ENCODE measurements at regions not wholly inside any gene's neighbourhood (a gene's known extent, or its start where the extent isn't known, plus 50 kb on each side); places are given as distances from the start of the nearest gene placed in this dataset.

GRCh38 chr4:66959207-66959606 is 586.1 kb downstream of the CENPC start:
- TF ChIP-seq EP300 (IDR thresholded peaks at IDR 0.05; ENCODE audit: low read depth in 2 of 2, low read length in 2 of 2) (no peak), EP300 (CRISPR knock-in tag; IDR thresholded peaks at IDR 0.05; ENCODE audit: borderline replicate concordance) (no peak), HMG20B (CRISPR knock-in tag; conservative IDR thresholded peaks at IDR 0.05) (no peak), GATA4 (IDR thresholded peaks at IDR 0.05; ENCODE audit: borderline replicate concordance, low read depth) (no peak), CREM (IDR thresholded peaks at IDR 0.05) (no peak), CREM (CRISPR knock-in tag; IDR thresholded peaks at IDR 0.05) (no peak)
- TF ChIP-seq, protein P1, sequence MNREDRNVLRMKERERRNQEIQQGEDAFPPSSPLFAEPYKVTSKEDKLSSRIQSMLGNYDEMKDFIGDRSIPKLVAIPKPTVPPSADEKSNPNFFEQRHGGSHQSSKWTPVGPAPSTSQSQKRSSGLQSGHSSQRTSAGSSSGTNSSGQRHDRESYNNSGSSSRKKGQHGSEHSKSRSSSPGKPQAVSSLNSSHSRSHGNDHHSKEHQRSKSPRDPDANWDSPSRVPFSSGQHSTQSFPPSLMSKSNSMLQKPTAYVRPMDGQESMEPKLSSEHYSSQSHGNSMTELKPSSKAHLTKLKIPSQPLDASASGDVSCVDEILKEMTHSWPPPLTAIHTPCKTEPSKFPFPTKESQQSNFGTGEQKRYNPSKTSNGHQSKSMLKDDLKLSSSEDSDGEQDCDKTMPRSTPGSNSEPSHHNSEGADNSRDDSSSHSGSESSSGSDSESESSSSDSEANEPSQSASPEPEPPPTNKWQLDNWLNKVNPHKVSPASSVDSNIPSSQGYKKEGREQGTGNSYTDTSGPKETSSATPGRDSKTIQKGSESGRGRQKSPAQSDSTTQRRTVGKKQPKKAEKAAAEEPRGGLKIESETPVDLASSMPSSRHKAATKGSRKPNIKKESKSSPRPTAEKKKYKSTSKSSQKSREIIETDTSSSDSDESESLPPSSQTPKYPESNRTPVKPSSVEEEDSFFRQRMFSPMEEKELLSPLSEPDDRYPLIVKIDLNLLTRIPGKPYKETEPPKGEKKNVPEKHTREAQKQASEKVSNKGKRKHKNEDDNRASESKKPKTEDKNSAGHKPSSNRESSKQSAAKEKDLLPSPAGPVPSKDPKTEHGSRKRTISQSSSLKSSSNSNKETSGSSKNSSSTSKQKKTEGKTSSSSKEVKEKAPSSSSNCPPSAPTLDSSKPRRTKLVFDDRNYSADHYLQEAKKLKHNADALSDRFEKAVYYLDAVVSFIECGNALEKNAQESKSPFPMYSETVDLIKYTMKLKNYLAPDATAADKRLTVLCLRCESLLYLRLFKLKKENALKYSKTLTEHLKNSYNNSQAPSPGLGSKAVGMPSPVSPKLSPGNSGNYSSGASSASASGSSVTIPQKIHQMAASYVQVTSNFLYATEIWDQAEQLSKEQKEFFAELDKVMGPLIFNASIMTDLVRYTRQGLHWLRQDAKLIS (CRISPR knock-in tag; IDR thresholded peaks at IDR 0.05): no peak
- TF ChIP-seq, protein P2, sequence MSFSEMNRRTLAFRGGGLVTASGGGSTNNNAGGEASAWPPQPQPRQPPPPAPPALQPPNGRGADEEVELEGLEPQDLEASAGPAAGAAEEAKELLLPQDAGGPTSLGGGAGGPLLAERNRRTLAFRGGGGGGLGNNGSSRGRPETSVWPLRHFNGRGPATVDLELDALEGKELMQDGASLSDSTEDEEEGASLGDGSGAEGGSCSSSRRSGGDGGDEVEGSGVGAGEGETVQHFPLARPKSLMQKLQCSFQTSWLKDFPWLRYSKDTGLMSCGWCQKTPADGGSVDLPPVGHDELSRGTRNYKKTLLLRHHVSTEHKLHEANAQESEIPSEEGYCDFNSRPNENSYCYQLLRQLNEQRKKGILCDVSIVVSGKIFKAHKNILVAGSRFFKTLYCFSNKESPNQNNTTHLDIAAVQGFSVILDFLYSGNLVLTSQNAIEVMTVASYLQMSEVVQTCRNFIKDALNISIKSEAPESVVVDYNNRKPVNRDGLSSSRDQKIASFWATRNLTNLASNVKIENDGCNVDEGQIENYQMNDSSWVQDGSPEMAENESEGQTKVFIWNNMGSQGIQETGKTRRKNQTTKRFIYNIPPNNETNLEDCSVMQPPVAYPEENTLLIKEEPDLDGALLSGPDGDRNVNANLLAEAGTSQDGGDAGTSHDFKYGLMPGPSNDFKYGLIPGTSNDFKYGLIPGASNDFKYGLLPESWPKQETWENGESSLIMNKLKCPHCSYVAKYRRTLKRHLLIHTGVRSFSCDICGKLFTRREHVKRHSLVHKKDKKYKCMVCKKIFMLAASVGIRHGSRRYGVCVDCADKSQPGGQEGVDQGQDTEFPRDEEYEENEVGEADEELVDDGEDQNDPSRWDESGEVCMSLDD (CRISPR knock-in tag; IDR thresholded peaks at IDR 0.05; ENCODE audit: borderline replicate concordance): no peak

All from HepG2 (cell line).